Panc1 (cell line): ENCODE measurements at regions not wholly inside any gene's neighbourhood (a gene's known extent, or its start where the extent isn't known, plus 50 kb on each side); places are given as distances from the start of the nearest gene placed in this dataset.

Experiments
- ATAC-seq: fragments of 200-7000 bp; cut with Tn5 transposase; 2 replicates; pipeline ENCODE4 v1.9.1; 2020; ENCODE audit warnings: mild to moderate bottlenecking, moderate library complexity
- BruUV-seq: library from RNA; stranded (reverse); fragments of 400-500 nt; replicated peaks from 2 replicates; lab custom pipeline; 2021; lab: Mats Ljungman, UMichigan
- CTCF ChIA-PET: fragments of 300-600 bp; sonication (Branson Sonifier 250); formaldehyde crosslinking; loops from one replicate; lab custom pipeline; 2022; ENCODE audit warnings: antibody characterized with exemption; lab: Charles Lee
- POLR2A ChIA-PET: fragments of 300-600 bp; sonication (Branson Sonifier 250); formaldehyde crosslinking; loops from one replicate; lab custom pipeline; 2022; ENCODE audit warnings: antibody characterized with exemption; lab: Charles Lee
- DNase-seq: peaks from one replicate; pipeline ENCODE4 v3.0.0-alpha.2; 2010; ENCODE audit warnings: low read depth, low spot score
- H3K27ac ChIP-seq: 2 replicates; pipeline ENCODE4 v1.5.1; 2011; ENCODE audit warnings: mild to moderate bottlenecking, low read length, inconsistent platforms
- H3K27me3 ChIP-seq: fragments of 200-500 bp; sonication (Bioruptor generic); 2 replicates; pipeline ENCODE4 v1.6.0; 2014; ENCODE audit warnings: low read length, inconsistent platforms; ENCODE audit not compliant: control insufficient read depth, insufficient read depth
- H3K36me3 ChIP-seq: fragments of 200-500 bp; sonication (Bioruptor generic); 2 replicates; pipeline ENCODE4 v1.5.1; 2014; ENCODE audit warnings: inconsistent platforms, mild to moderate bottlenecking, low read length, moderate library complexity; ENCODE audit not compliant: control insufficient read depth, insufficient read depth
- H3K4me1 ChIP-seq: 2 replicates; pipeline ENCODE4 v1.5.1; 2011; ENCODE audit warnings: inconsistent platforms, mild to moderate bottlenecking, low read length, moderate library complexity; ENCODE audit not compliant: control insufficient read depth, insufficient read depth
- H3K4me3 ChIP-seq, 2 experiments: 2 replicates each; pipeline ENCODE4 v1.5.1; 2011 to 2012; ENCODE audit warnings: low read depth in 2 of 2, low read length in 2 of 2, mild to moderate bottlenecking in 2 of 2, inconsistent platforms in 1 of 2, moderate library complexity in 1 of 2
- H3K9me3 ChIP-seq: fragments of 200-500 bp; sonication (Bioruptor generic); 2 replicates; pipeline ENCODE4 v1.5.1; 2014; ENCODE audit warnings: low read depth, mild to moderate bottlenecking, inconsistent platforms, low read length, moderate library complexity; ENCODE audit not compliant: control insufficient read depth, insufficient read depth
- POLR2AphosphoS5 ChIP-seq: IDR thresholded peaks from 2 replicates; pipeline ENCODE4 v1.6.1; 2012; ENCODE audit warnings: mild to moderate bottlenecking, low read depth, low read length, moderate library complexity
- SIN3A ChIP-seq: IDR thresholded peaks from 2 replicates; pipeline ENCODE4 v1.6.1; 2012; ENCODE audit warnings: low read depth, mild to moderate bottlenecking, low read length, moderate library complexity, borderline replicate concordance; ENCODE audit not compliant: insufficient read depth
- TCF7L2 ChIP-seq: IDR thresholded peaks from 2 replicates; pipeline ENCODE4 v1.6.1; 2011; ENCODE audit warnings: mild to moderate bottlenecking, low read depth, low read length, inconsistent platforms
- in situ Hi-C: cut with HindIII; loops from 2 replicates; pipeline ENCODE4 v1.10.0; 2016; ENCODE audit warnings: low sequenced_read_pairs, low pct_unique_long_range_greater_than_20kb
- intact Hi-C: fragments of 100-400 bp; cut with micrococcal nuclease; formaldehyde crosslinking; loops from one replicate; pipeline ENCODE4 v1.10.0; 2022; ENCODE audit not compliant: unreplicated experiment
- TF ChIP-seq, protein P1 (sequence below), 2 experiments: IDR thresholded peaks; 2 replicates each; pipeline ENCODE4 v1.6.1; 2011 to 2012; ENCODE audit warnings: low read depth in 2 of 2, control low read depth in 1 of 2, low read length in 1 of 2, mild to moderate bottlenecking in 1 of 2, moderate library complexity in 1 of 2; ENCODE audit not compliant: insufficient read depth in 1 of 2
- TF ChIP-seq, protein P2 (sequence below): fragments of 450-650 bp; IDR thresholded peaks from 2 replicates; pipeline ENCODE4 v1.5.1; 2017; ENCODE audit warnings: mild to moderate bottlenecking

DNA sequence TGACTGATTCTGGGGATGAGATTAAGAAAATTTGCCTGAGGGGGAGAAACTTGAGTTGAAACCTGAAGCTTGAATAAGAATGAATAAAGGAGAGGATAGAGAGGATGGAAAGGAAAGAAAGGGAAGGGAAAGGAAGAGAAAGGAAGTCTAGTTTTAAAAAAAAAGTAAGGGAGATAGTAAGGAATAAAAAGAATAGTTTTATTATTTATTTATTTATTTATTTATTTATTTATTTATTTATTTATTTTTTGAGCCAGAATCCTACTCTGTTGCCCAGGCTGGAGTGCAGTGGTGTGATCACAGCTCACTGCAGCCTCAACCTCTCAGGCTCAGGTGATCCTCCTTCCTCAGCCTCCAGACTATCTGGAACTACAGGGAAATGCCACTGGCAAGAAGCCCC, 62.0 kb upstream of the NAF1 start:
- H3K4me1 ChIP-seq, result no peaks in the 10 kb centered on the region
- no TSS peak for BruUV-seq
- TF ChIP-seq POLR2AphosphoS5 (no peak), TCF7L2 (no peak), SIN3A (no peak)
- TF ChIP-seq, protein P1, sequence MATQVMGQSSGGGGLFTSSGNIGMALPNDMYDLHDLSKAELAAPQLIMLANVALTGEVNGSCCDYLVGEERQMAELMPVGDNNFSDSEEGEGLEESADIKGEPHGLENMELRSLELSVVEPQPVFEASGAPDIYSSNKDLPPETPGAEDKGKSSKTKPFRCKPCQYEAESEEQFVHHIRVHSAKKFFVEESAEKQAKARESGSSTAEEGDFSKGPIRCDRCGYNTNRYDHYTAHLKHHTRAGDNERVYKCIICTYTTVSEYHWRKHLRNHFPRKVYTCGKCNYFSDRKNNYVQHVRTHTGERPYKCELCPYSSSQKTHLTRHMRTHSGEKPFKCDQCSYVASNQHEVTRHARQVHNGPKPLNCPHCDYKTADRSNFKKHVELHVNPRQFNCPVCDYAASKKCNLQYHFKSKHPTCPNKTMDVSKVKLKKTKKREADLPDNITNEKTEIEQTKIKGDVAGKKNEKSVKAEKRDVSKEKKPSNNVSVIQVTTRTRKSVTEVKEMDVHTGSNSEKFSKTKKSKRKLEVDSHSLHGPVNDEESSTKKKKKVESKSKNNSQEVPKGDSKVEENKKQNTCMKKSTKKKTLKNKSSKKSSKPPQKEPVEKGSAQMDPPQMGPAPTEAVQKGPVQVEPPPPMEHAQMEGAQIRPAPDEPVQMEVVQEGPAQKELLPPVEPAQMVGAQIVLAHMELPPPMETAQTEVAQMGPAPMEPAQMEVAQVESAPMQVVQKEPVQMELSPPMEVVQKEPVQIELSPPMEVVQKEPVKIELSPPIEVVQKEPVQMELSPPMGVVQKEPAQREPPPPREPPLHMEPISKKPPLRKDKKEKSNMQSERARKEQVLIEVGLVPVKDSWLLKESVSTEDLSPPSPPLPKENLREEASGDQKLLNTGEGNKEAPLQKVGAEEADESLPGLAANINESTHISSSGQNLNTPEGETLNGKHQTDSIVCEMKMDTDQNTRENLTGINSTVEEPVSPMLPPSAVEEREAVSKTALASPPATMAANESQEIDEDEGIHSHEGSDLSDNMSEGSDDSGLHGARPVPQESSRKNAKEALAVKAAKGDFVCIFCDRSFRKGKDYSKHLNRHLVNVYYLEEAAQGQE (IDR thresholded peaks at IDR 0.05; ENCODE audit: insufficient read depth in 1 of 2, low read depth in 2 of 2, low read length in 1 of 2), result no peak
- TF ChIP-seq, protein P2, sequence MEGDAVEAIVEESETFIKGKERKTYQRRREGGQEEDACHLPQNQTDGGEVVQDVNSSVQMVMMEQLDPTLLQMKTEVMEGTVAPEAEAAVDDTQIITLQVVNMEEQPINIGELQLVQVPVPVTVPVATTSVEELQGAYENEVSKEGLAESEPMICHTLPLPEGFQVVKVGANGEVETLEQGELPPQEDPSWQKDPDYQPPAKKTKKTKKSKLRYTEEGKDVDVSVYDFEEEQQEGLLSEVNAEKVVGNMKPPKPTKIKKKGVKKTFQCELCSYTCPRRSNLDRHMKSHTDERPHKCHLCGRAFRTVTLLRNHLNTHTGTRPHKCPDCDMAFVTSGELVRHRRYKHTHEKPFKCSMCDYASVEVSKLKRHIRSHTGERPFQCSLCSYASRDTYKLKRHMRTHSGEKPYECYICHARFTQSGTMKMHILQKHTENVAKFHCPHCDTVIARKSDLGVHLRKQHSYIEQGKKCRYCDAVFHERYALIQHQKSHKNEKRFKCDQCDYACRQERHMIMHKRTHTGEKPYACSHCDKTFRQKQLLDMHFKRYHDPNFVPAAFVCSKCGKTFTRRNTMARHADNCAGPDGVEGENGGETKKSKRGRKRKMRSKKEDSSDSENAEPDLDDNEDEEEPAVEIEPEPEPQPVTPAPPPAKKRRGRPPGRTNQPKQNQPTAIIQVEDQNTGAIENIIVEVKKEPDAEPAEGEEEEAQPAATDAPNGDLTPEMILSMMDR, result no peak
- ChIA-PET CTCF (no interaction called here), POLR2A (no interaction called here)
- DNase-seq (no peak), ATAC-seq (no peak)
- intact Hi-C loops (no loop called here), in situ Hi-C loops (no loop called here)
- no peak overlapping the region for H3K27ac ChIP-seq
- H3K27me3 ChIP-seq, result no peaks in the 10 kb centered on the region
- H3K36me3 ChIP-seq, result no peaks in the 10 kb centered on the region
- H3K4me3 ChIP-seq, result no peak overlapping the region
- no peaks in the 10 kb centered on the region for H3K9me3 ChIP-seq

DNA sequence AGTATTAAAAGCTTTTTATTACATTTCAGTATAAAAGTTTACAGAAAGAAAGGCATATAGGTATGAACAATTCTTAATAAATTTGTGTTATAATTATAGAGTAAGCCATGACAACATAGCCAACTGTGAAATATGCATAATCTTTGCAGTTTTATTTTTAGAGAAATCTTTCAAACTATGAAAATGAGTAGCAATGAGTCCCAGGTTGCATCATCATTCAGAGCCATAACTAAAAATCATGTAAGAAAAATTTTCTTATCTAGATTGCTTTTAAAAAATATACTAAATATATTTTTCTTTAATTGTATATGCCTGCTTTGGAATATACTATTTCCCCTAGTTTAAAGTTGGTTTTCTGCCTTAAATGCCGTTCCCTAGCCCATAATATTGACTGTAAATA, 54.8 kb upstream of the NAF1 start:
- in situ Hi-C loops (no loop called here), intact Hi-C loops (no loop called here)
- Histone ChIP-seq H3K4me3 (no peak overlapping the region), H3K27ac (no peak overlapping the region), H3K36me3 (no peaks in the 10 kb centered on the region), H3K9me3 (no peaks in the 10 kb centered on the region), H3K27me3 (no peaks in the 10 kb centered on the region), H3K4me1 (no peaks in the 10 kb centered on the region)
- ChIA-PET CTCF (no interaction called here), POLR2A (no interaction called here)
- TF ChIP-seq SIN3A, result no peak
- TF ChIP-seq POLR2AphosphoS5, result no peak
- TF ChIP-seq, protein P2, result no peak
- no peak for TF ChIP-seq TCF7L2
- TF ChIP-seq, protein P1 (IDR thresholded peaks at IDR 0.05; ENCODE audit: insufficient read depth in 1 of 2, low read depth in 2 of 2, low read length in 1 of 2), result no peak
- no TSS peak for BruUV-seq
- DNase-seq, result no peak
- no peak for ATAC-seq
